HG03575 (cell line): ENCODE measurements at regions not wholly inside any gene's neighbourhood (a gene's known extent, or its start where the extent isn't known, plus 50 kb on each side); places are given as distances from the start of the nearest gene placed in this dataset.

Experiments
- ATAC-seq: cut with Tn5 transposase; IDR thresholded peaks from one replicate; pipeline ENCODE4 v1.9.1; 2021; ENCODE audit not compliant: unreplicated experiment, insufficient number of reproducible peaks, low FRiP score; ENCODE audit errors: extremely low read depth

GRCh38 chrX:38882894-38883626 is 81.8 kb downstream of the MID1IP1 start:
- no peak for ATAC-seq

GRCh38 chrX:38886112-38886511 is 84.9 kb downstream of the MID1IP1 start:
- no peak for ATAC-seq

- no peak for ATAC-seq
Observed at GRCh38 chrX:38887222-38887621, 86.0 kb downstream of the MID1IP1 start.

- ATAC-seq: no peak
Observed at GRCh38 chrX:38890326-38890725, 89.1 kb downstream of the MID1IP1 start.

- no peak for ATAC-seq
Observed at GRCh38 chrX:38890963-38891362, 89.7 kb downstream of the MID1IP1 start.

GRCh38 chrX:38891641-38892413 is 90.6 kb downstream of the MID1IP1 start:
- peak; percentile 84 for ATAC-seq

GRCh38 chrX:38893441-38893840 is 92.2 kb downstream of the MID1IP1 start:
- ATAC-seq: no peak

GRCh38 chrX:38895775-38896174 is 94.5 kb downstream of the MID1IP1 start:
- ATAC-seq: no peak

- ATAC-seq: peak; percentile 55
Observed at GRCh38 chrX:38896724-38897298, 95.6 kb downstream of the MID1IP1 start.

GRCh38 chrX:38898261-38898660 is 97.0 kb downstream of the MID1IP1 start:
- no peak for ATAC-seq

GRCh38 chrX:38899650-38900049 is 98.4 kb downstream of the MID1IP1 start:
- ATAC-seq: no peak

- ATAC-seq: no peak
Observed at GRCh38 chrX:38900719-38901118, 99.5 kb downstream of the MID1IP1 start.

- ATAC-seq: no peak
Observed at GRCh38 chrX:38902972-38903492, 101.8 kb downstream of the MID1IP1 start.

- ATAC-seq: no peak
Observed at GRCh38 chrX:38916801-38917200, 115.5 kb downstream of the MID1IP1 start.

GRCh38 chrX:38917954-38918353 is 116.7 kb downstream of the MID1IP1 start:
- ATAC-seq: no peak

- ATAC-seq: no peak
Observed at GRCh38 chrX:38919202-38919601, 117.9 kb downstream of the MID1IP1 start.

GRCh38 chrX:38919853-38920528 is 118.7 kb downstream of the MID1IP1 start:
- ATAC-seq: no peak

GRCh38 chrX:38923451-38923969 is 122.3 kb downstream of the MID1IP1 start:
- no peak for ATAC-seq

GRCh38 chrX:38927592-38927991 is 126.3 kb downstream of the MID1IP1 start:
- no peak for ATAC-seq
